ENCODE measurements at regions not wholly inside any gene's neighbourhood (a gene's known extent, or its start where the extent isn't known, plus 50 kb on each side); places are given as distances from the start of the nearest gene placed in this dataset.

- peaks cover 29% of the 10 kb centered on the region for H3K27me3 Mint-ChIP-seq
- no peak for TF ChIP-seq CTCF (IDR thresholded peaks at IDR 0.05)
- no peak for TF ChIP-seq EZH2 (IDR thresholded peaks at IDR 0.05; ENCODE audit: borderline replicate concordance, insufficient read depth, low read depth, low read length, poor library complexity, severe bottlenecking)
Observed at GRCh38 chr6:1474205-1474604, 84.8 kb downstream of the FOXF2 start.

GRCh38 chr6:1475174-1475573 lies 85.8 kb downstream of the FOXF2 start:
- Histone ChIP-seq H3K36me3 (replicated peaks in 1 of 2; ENCODE audit: control extremely low read depth in 1 of 2, control insufficient read depth in 1 of 2, extremely low read depth in 1 of 2, insufficient read depth in 2 of 2, low read length in 1 of 2) (no peaks in the 10 kb centered on the region), H3K27me3 (replicated peaks in 1 of 4; ENCODE audit: control extremely low read depth in 1 of 4, control insufficient read depth in 3 of 4, insufficient read depth in 4 of 4, low read length in 3 of 4) (peaks cover 0 to 8% (median 0%) of the 10 kb centered on the region in 4 experiments), H3K9ac (ENCODE audit: low read length) (no peak overlapping the region), H3K4me2 (replicated peaks; ENCODE audit: low read depth, low read length, poor library complexity, severe bottlenecking) (no peak overlapping the region), H3K79me2 (ENCODE audit: control insufficient read depth, insufficient read depth, low read length) (no peaks in the 10 kb centered on the region), H3K4me1 (ENCODE audit: control insufficient read depth in 2 of 2, insufficient read depth in 2 of 2, low read length in 2 of 2) (no peaks in the 10 kb centered on the region), H3K27ac (ENCODE audit: low read length in 2 of 2) (no peak overlapping the region), H2AFZ (ENCODE audit: insufficient read depth, low read depth, low read length, poor library complexity, severe bottlenecking) (no peak overlapping the region), H3K9me3 (ENCODE audit: control extremely low read depth in 1 of 3, control insufficient read depth in 2 of 3, insufficient read depth in 1 of 3, low read length in 2 of 3) (no peaks in the 10 kb centered on the region), H4K20me1 (ENCODE audit: control insufficient read depth, insufficient read depth, low read length, poor library complexity, severe bottlenecking) (no peaks in the 10 kb centered on the region), H3K4me3 (ENCODE audit: control extremely low read depth in 1 of 5, extremely low read depth in 1 of 5, insufficient read depth in 1 of 5, low read depth in 2 of 5, low read length in 4 of 5) (no peak overlapping the region)
- ChIA-PET POLR2A (no interaction called here), CTCF (no interaction called here)
- no CpG with 5 or more reads among the region's 1 CpG for WGBS (ENCODE audit: insufficient coverage)
- no peak for TF ChIP-seq EZH2 (IDR thresholded peaks at IDR 0.05; ENCODE audit: borderline replicate concordance, insufficient read depth, low read depth, low read length, poor library complexity, severe bottlenecking)
- no peak for TF ChIP-seq CTCF (IDR thresholded peaks at IDR 0.05)
- DNase-seq (no peak), ATAC-seq (ENCODE audit: low read depth) (no peak)
- Mint-ChIP-seq H3K4me1 (peaks cover 3% of the 10 kb centered on the region), H3K27me3 (peaks cover 22% of the 10 kb centered on the region), H3K9me3 (ENCODE audit: insufficient read depth) (no peaks in the 10 kb centered on the region), H3K27ac (no peak overlapping the region), H3K4me3 (no peak overlapping the region)
- intact Hi-C loops (cut with micrococcal nuclease): no loop called here

More at GRCh38 chr6:1474205-1474604, 84.8 kb downstream of the FOXF2 start:
- Histone ChIP-seq H3K4me1 (ENCODE audit: control insufficient read depth in 2 of 2, insufficient read depth in 2 of 2, low read length in 2 of 2) (no peaks in the 10 kb centered on the region), H4K20me1 (ENCODE audit: control insufficient read depth, insufficient read depth, low read length, poor library complexity, severe bottlenecking) (no peaks in the 10 kb centered on the region), H3K36me3 (replicated peaks in 1 of 2; ENCODE audit: control extremely low read depth in 1 of 2, control insufficient read depth in 1 of 2, extremely low read depth in 1 of 2, insufficient read depth in 2 of 2, low read length in 1 of 2) (no peaks in the 10 kb centered on the region), H3K4me2 (replicated peaks; ENCODE audit: low read depth, low read length, poor library complexity, severe bottlenecking) (no peak overlapping the region), H3K9ac (ENCODE audit: low read length) (no peak overlapping the region), H2AFZ (ENCODE audit: insufficient read depth, low read depth, low read length, poor library complexity, severe bottlenecking) (no peak overlapping the region), H3K27me3 (replicated peaks in 1 of 4; ENCODE audit: control extremely low read depth in 1 of 4, control insufficient read depth in 3 of 4, insufficient read depth in 4 of 4, low read length in 3 of 4) (peaks cover 0 to 16% (median 0%) of the 10 kb centered on the region in 4 experiments), H3K4me3 (ENCODE audit: control extremely low read depth in 1 of 5, extremely low read depth in 1 of 5, insufficient read depth in 1 of 5, low read depth in 2 of 5, low read length in 4 of 5) (no peak overlapping the region), H3K9me3 (ENCODE audit: control extremely low read depth in 1 of 3, control insufficient read depth in 2 of 3, insufficient read depth in 1 of 3, low read length in 2 of 3) (no peaks in the 10 kb centered on the region), H3K27ac (ENCODE audit: low read length in 2 of 2) (no peak overlapping the region), H3K79me2 (ENCODE audit: control insufficient read depth, insufficient read depth, low read length) (no peaks in the 10 kb centered on the region)
- H3K9me3 Mint-ChIP-seq (ENCODE audit: insufficient read depth): no peaks in the 10 kb centered on the region
- no peak overlapping the region for H3K27ac Mint-ChIP-seq
- WGBS (ENCODE audit: insufficient coverage): no CpG with 5 or more reads among the region's 4 CpGs
- POLR2A ChIA-PET: no interaction called here
- DNase-seq (no peak), ATAC-seq (ENCODE audit: low read depth) (no peak)
- H3K4me3 Mint-ChIP-seq: no peak overlapping the region
- intact Hi-C loops (cut with micrococcal nuclease): no loop called here
- CTCF ChIA-PET: no interaction called here
- peaks cover 7% of the 10 kb centered on the region for H3K4me1 Mint-ChIP-seq
